Stimulated activated CD8-positive, alpha-beta memory T cell treated with anti-CD3 and anti-CD28 coated beads, Interleukin-4, amount 100 ng/mL, for 1 hour (primary cell): ENCODE measurements at regions not wholly inside any gene's neighbourhood (a gene's known extent, or its start where the extent isn't known, plus 50 kb on each side); places are given as distances from the start of the nearest gene placed in this dataset.
"Not testable (repeated sequence)": the region's sequence is repeated elsewhere in the genome, so short reads cannot be mapped to it uniquely, and the experiment has no call there.

Source experiments
- DNase-seq, 2 donors: peaks; one replicate each; pipeline ENCODE4 v3.0.0-alpha.2; 2020; ENCODE audit warnings: low read depth in 2 of 2, low spot score in 1 of 2

- DNase-seq, result no peak
These were observed 116.5 kb downstream of the TTC6 start for GRCh38 chr14:37711831-37712475.

- DNase-seq, result not testable (repeated sequence)
These were observed 117.0 kb downstream of the TTC6 start for GRCh38 chr14:37712476-37712860.

GRCh38 chr14:37712976-37713431 lies 117.6 kb downstream of the TTC6 start:
- no peak for DNase-seq

GRCh38 chr14:37720131-37720530 lies 124.7 kb downstream of the TTC6 start:
- DNase-seq, result no peak

GRCh38 chr14:37721976-37722659 lies 126.7 kb downstream of the TTC6 start:
- DNase-seq, result no peak

GRCh38 chr14:37723515-37723914 lies 128.1 kb downstream of the TTC6 start:
- DNase-seq, result no peak

GRCh38 chr14:37726708-37727107 lies 131.3 kb downstream of the TTC6 start:
- no peak for DNase-seq

- DNase-seq, result no peak
These were observed 133.8 kb downstream of the TTC6 start for GRCh38 chr14:37729218-37729617.

GRCh38 chr14:37731094-37731493 lies 135.7 kb downstream of the TTC6 start:
- DNase-seq, result no peak

- DNase-seq, result no peak
These were observed 150.2 kb downstream of the TTC6 start for GRCh38 chr14:37745657-37746056.

- DNase-seq, result no peak
These were observed 150.9 kb downstream of the TTC6 start for GRCh38 chr14:37746140-37746832.

- DNase-seq, result no peak
These were observed 158.0 kb downstream of the TTC6 start for GRCh38 chr14:37753459-37753858.

GRCh38 chr14:37760275-37760674 lies 164.8 kb downstream of the TTC6 start:
- DNase-seq, result not testable (repeated sequence)

GRCh38 chr14:37763266-37763665 lies 167.8 kb downstream of the TTC6 start:
- no peak for DNase-seq

- DNase-seq, result not testable (repeated sequence)
These were observed 176.9 kb downstream of the TTC6 start for GRCh38 chr14:37772283-37772682.

- DNase-seq, result no peak
These were observed 181.5 kb downstream of the TTC6 start for GRCh38 chr14:37776791-37777499.

GRCh38 chr14:37778135-37778943 lies 182.9 kb downstream of the TTC6 start:
- DNase-seq, result no peak

GRCh38 chr14:37779480-37779879 lies 184.1 kb downstream of the TTC6 start:
- no peak for DNase-seq

- not testable (repeated sequence) for DNase-seq
These were observed 185.3 kb downstream of the TTC6 start for GRCh38 chr14:37780731-37781130.

- not testable (repeated sequence) for DNase-seq
These were observed 188.9 kb downstream of the TTC6 start for GRCh38 chr14:37784203-37784826.
